ENCODE measurements at regions not wholly inside any gene's neighbourhood (a gene's known extent, or its start where the extent isn't known, plus 50 kb on each side); places are given as distances from the start of the nearest gene placed in this dataset.
A peak's percentile ranks its signal among the peaks of the same experiment; 100 is the strongest.

DNA sequence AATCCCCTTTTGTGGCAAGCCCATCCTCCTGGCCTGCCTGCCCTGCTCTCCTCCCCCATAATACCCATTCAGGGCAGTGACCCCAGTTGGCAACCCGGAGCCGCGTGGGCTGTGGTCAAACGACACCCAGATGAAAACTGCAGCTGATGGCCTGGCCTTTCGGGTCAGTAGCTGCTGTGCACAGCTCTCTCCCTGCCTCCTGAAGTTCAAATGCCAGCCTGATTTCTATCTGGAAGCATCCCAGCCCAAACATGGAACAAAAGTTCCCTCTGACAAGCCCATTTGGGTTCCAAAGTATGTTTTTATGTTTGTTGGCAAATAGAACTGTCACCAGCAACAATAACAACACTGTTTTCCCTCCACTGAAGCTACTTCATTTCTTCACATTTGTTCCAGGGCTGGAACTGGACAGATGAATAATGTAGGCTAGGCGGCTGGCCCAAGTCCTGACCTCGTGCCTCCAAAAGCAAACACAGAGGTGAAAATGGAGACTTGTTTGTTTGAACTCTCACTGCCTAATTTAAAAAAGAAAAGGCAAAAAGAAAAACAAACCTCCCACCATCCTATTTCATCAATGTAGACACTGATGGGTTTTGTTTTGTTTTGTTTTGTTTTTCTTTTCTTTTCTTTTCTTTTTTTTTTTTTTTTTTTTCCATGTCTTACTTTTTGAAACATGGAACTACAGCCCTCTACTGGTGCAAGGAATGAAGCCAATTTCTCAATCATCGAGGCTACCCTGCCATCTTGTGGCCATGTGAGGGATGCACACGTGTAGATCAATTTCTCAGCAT lies 179.0 kb downstream of the ADSS2 start:
- TF ChIP-seq, protein P1, sequence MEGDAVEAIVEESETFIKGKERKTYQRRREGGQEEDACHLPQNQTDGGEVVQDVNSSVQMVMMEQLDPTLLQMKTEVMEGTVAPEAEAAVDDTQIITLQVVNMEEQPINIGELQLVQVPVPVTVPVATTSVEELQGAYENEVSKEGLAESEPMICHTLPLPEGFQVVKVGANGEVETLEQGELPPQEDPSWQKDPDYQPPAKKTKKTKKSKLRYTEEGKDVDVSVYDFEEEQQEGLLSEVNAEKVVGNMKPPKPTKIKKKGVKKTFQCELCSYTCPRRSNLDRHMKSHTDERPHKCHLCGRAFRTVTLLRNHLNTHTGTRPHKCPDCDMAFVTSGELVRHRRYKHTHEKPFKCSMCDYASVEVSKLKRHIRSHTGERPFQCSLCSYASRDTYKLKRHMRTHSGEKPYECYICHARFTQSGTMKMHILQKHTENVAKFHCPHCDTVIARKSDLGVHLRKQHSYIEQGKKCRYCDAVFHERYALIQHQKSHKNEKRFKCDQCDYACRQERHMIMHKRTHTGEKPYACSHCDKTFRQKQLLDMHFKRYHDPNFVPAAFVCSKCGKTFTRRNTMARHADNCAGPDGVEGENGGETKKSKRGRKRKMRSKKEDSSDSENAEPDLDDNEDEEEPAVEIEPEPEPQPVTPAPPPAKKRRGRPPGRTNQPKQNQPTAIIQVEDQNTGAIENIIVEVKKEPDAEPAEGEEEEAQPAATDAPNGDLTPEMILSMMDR (IDR thresholded peaks at IDR 0.05) = peak; percentile 87 to 99 (median 93)
- no peak for TF ChIP-seq POLR2A (IDR thresholded peaks at IDR 0.05)
